Breast epithelium (tissue), 4 donors: ENCODE measurements at regions not wholly inside any gene's neighbourhood (a gene's known extent, or its start where the extent isn't known, plus 50 kb on each side); places are given as distances from the start of the nearest gene placed in this dataset.

Experiments used
- DNase-seq, 2 donors: peaks; one replicate each; pipeline ENCODE4 v3.0.0-alpha.2; 2019; ENCODE audit warnings: low spot score in 2 of 2
- H3K27ac ChIP-seq, 2 donors: fragments of 200-600 bp; sonication (generic) in 1 of 2; one replicate each; pipeline ENCODE4 v1.5.1; 2016 to 2019; ENCODE audit warnings: mild to moderate bottlenecking in 1 of 2
- H3K27me3 ChIP-seq, 2 donors: fragments of 200-600 bp; sonication (generic) in 1 of 2; one replicate each; pipeline versions ENCODE4 v1.5.1 to v1.6.0; 2017 to 2019; ENCODE audit warnings: control low read depth in 1 of 2, mild to moderate bottlenecking in 1 of 2
- H3K36me3 ChIP-seq: fragments of 200-600 bp; one replicate; pipeline ENCODE4 v1.5.1; 2019
- H3K4me1 ChIP-seq, 2 donors: fragments of 200-600 bp; sonication (generic); one replicate each; pipeline ENCODE4 v1.5.1; 2016 to 2019; ENCODE audit warnings: control low read depth in 1 of 2
- H3K4me3 ChIP-seq, 3 donors: fragments of 200-600 bp; sonication (generic); 1 replicate in 2 of 3; 2 replicates in 1 of 3; pipeline ENCODE4 v1.5.1; 2016 to 2019; ENCODE audit warnings: mild to moderate bottlenecking in 3 of 3, moderate library complexity in 2 of 3
- H3K9me3 ChIP-seq, 2 donors: fragments of 200-600 bp; sonication (generic) in 1 of 2; one replicate each; pipeline ENCODE4 v1.5.1; 2016 to 2019; ENCODE audit warnings: control low read depth in 1 of 2
- POLR2A ChIP-seq: fragments of 450-650 bp; IDR thresholded peaks from one replicate; pipeline ENCODE4 v1.6.1; 2016; ENCODE audit warnings: antibody characterized with exemption, mild to moderate bottlenecking, moderate library complexity
- POLR2AphosphoS5 ChIP-seq, 3 donors: sonication (generic); formaldehyde crosslinking; IDR thresholded peaks; one replicate each; pipeline ENCODE4 v1.6.1; 2017; ENCODE audit warnings: antibody characterized with exemption in 3 of 3
- intact Hi-C: fragments of 100-400 bp; cut with DNase I; formaldehyde crosslinking; loops from one replicate; pipeline ENCODE4 v1.15.1; 2023; ENCODE audit warnings: low total_unique reads
- TF ChIP-seq, protein P1 (sequence below), 3 donors: fragments of 450-650 bp; IDR thresholded peaks; one replicate each; pipeline ENCODE4 v1.5.1; 2016 to 2017; ENCODE audit warnings: antibody characterized with exemption in 3 of 3, mild to moderate bottlenecking in 3 of 3, moderate library complexity in 3 of 3

DNA sequence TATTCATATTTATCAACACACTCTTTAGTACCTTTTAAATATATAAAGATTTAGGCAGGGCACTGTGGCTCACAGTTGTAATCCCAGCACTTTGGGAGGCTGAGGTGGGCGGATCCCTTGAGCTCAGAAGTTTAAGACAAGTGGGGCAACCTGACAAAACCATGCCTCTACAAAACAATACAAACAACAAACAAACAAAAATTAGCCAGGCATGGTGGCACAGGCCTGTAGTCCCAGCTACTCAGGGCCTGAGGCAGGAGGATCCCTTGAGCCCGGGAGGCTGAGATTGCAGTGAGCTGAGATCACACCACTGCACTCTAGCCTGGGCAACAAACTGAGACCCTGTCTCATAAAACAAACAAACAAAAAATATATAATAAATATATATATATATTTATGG, 1748.3 kb upstream of the PCDH20 start:
- Histone ChIP-seq H3K36me3 (no peaks in the 10 kb centered on the region), H3K27ac (no peak overlapping the region), H3K4me1 (no peaks in the 10 kb centered on the region), H3K9me3 (no peaks in the 10 kb centered on the region), H3K4me3 (no peak overlapping the region), H3K27me3 (no peaks in the 10 kb centered on the region)
- intact Hi-C loops: no loop called here
- TF ChIP-seq, protein P1, sequence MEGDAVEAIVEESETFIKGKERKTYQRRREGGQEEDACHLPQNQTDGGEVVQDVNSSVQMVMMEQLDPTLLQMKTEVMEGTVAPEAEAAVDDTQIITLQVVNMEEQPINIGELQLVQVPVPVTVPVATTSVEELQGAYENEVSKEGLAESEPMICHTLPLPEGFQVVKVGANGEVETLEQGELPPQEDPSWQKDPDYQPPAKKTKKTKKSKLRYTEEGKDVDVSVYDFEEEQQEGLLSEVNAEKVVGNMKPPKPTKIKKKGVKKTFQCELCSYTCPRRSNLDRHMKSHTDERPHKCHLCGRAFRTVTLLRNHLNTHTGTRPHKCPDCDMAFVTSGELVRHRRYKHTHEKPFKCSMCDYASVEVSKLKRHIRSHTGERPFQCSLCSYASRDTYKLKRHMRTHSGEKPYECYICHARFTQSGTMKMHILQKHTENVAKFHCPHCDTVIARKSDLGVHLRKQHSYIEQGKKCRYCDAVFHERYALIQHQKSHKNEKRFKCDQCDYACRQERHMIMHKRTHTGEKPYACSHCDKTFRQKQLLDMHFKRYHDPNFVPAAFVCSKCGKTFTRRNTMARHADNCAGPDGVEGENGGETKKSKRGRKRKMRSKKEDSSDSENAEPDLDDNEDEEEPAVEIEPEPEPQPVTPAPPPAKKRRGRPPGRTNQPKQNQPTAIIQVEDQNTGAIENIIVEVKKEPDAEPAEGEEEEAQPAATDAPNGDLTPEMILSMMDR (IDR thresholded peaks at IDR 0.05): no peak
- no peak for TF ChIP-seq POLR2A
- DNase-seq: no peak

DNA sequence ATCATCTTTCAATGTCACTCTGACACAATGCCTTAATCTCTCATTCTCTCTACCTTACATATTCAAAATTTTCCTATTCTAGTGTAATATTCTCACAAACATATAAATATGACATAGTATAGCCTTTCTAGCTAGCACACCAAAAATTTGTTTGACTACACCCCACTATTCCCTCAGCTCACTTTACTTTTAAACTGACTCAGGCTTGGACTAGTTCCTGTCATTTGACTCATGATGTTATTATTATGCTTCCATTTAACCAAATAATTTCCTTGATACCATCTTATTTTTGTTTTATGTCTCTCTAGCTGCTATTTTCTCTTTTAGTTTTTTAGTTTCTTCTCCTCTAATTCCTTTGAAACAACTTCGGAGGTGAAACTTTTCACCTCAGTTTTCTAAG, 1745.6 kb upstream of the PCDH20 start:
- Histone ChIP-seq H3K4me3 (no peak overlapping the region), H3K4me1 (no peaks in the 10 kb centered on the region)
- intact Hi-C loops: no loop called here

GRCh38 chr13:63156816-63157215, 1741.2 kb upstream of the PCDH20 start:
- H3K36me3 ChIP-seq: no peaks in the 10 kb centered on the region

More for the DNA sequence above, 1745.6 kb upstream of the PCDH20 start:
- Histone ChIP-seq H3K9me3 (peaks cover 0 to 5% of the 10 kb centered on the region in 2 donors), H3K36me3 (no peaks in the 10 kb centered on the region), H3K27me3 (no peaks in the 10 kb centered on the region), H3K27ac (no peak overlapping the region)
- no peak for DNase-seq
- TF ChIP-seq POLR2A (no peak), POLR2AphosphoS5 (IDR thresholded peaks at IDR 0.05) (no peak)
- TF ChIP-seq, protein P1 (IDR thresholded peaks at IDR 0.05): no peak

DNA sequence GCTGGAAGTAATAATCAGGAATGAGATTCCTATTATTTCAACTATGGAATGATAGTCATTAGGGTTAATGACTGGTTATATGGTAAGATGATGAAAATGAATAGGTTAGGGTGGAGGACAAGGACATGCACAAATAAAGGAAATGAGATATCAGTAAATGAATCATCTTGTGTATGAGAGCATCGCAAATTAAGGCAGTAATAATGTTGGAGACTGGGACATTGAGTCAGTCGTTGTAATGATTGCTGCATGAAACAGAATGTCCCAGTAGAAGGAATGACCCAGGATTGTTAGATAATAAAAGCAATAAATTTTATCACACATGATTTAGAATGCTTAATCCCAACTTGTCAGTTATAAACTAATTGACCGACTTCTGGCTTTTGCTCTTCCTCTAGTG, 1733.7 kb upstream of the PCDH20 start:
- no peak for TF ChIP-seq POLR2A
- TF ChIP-seq POLR2AphosphoS5 (IDR thresholded peaks at IDR 0.05): no peak
- TF ChIP-seq, protein P1 (IDR thresholded peaks at IDR 0.05): no peak

More at GRCh38 chr13:63156816-63157215, 1741.2 kb upstream of the PCDH20 start:
- intact Hi-C loops: no loop called here
- TF ChIP-seq POLR2AphosphoS5 (IDR thresholded peaks at IDR 0.05) (no peak), POLR2A (no peak)
- TF ChIP-seq, protein P1 (IDR thresholded peaks at IDR 0.05): no peak
- H3K27me3 ChIP-seq: no peaks in the 10 kb centered on the region
- no peak overlapping the region for H3K4me3 ChIP-seq
- H3K27ac ChIP-seq: no peak overlapping the region
- peaks cover 0 to 5% of the 10 kb centered on the region in 2 donors for H3K9me3 ChIP-seq
- H3K4me1 ChIP-seq: no peaks in the 10 kb centered on the region
- DNase-seq: no peak

DNA sequence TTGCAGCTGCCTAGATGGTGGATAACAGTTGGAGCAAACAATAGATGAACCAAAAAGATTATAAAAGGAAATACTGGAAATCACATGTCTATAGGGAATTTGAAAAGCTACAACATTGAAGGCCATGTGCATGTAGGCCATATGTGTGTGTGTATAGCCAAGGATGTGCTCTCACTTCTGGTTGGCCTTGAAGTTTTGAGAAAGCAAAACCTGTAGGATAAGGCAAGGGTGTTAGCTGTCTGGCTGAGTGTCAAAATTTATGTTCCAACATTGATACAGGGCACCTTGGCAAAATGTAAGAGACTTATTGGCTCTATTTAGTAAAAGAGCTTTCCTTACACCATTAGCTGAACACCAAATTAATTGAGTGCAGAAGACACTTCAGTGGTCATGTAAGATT, 1723.6 kb upstream of the PCDH20 start:
- Histone ChIP-seq H3K4me1 (no peaks in the 10 kb centered on the region), H3K27me3 (no peaks in the 10 kb centered on the region), H3K4me3 (no peak overlapping the region), H3K9me3 (no peaks in the 10 kb centered on the region), H3K27ac (no peak overlapping the region), H3K36me3 (no peaks in the 10 kb centered on the region)
- TF ChIP-seq POLR2A (no peak), POLR2AphosphoS5 (IDR thresholded peaks at IDR 0.05) (no peak)
- TF ChIP-seq, protein P1 (IDR thresholded peaks at IDR 0.05): no peak
- DNase-seq: no peak
- intact Hi-C loops: no loop called here

More for the DNA sequence above, 1733.7 kb upstream of the PCDH20 start:
- DNase-seq: no peak
- intact Hi-C loops: no loop called here
- no peak overlapping the region for H3K4me3 ChIP-seq
- H3K36me3 ChIP-seq: no peaks in the 10 kb centered on the region
- no peaks in the 10 kb centered on the region for H3K9me3 ChIP-seq
- no peaks in the 10 kb centered on the region for H3K4me1 ChIP-seq
- no peaks in the 10 kb centered on the region for H3K27me3 ChIP-seq
- H3K27ac ChIP-seq: no peak overlapping the region
